Spinal cord (tissue), 9 donors: ENCODE measurements at regions not wholly inside any gene's neighbourhood (a gene's known extent, or its start where the extent isn't known, plus 50 kb on each side); places are given as distances from the start of the nearest gene placed in this dataset.
"Not testable (repeated sequence)": the region's sequence is repeated elsewhere in the genome, so short reads cannot be mapped to it uniquely, and the experiment has no call there.

Experiments
- DNase-seq, 6 donors: peaks; one replicate each; pipeline versions ENCODE4 v3.0.0 to v3.0.0-alpha.2; 2013 to 2015; ENCODE audit warnings: low spot score in 6 of 6, low read depth in 4 of 6
- H3K27ac ChIP-seq: one replicate; pipeline ENCODE4 v1.5.1; 2013; ENCODE audit warnings: low read depth, low read length, control low read depth
- H3K27me3 ChIP-seq: one replicate; pipeline ENCODE4 v1.6.1; 2013; ENCODE audit warnings: low read length; ENCODE audit not compliant: control insufficient read depth, insufficient read depth
- H3K36me3 ChIP-seq: one replicate; pipeline ENCODE4 v1.6.1; 2013; ENCODE audit warnings: low read length; ENCODE audit not compliant: control insufficient read depth, insufficient read depth
- H3K4me1 ChIP-seq: one replicate; pipeline ENCODE4 v1.6.1; 2013; ENCODE audit warnings: low read length; ENCODE audit not compliant: control insufficient read depth, insufficient read depth
- H3K4me3 ChIP-seq: one replicate; pipeline ENCODE4 v1.5.1; 2013; ENCODE audit warnings: low read depth, low read length, control low read depth
- H3K9me3 ChIP-seq: one replicate; pipeline ENCODE4 v1.6.1; 2013; ENCODE audit warnings: low read length; ENCODE audit not compliant: control insufficient read depth, insufficient read depth
- whole genome bisulfite sequencing: methylation state at CpG from one replicate; pipeline ENCODE4 v1.1.5; 2013; ENCODE audit warnings: missing lambda C conversion rate; ENCODE audit not compliant: insufficient coverage; 5-methylcytosine and 5-hydroxymethylcytosine counted together
- donor health status: healthy.

DNA sequence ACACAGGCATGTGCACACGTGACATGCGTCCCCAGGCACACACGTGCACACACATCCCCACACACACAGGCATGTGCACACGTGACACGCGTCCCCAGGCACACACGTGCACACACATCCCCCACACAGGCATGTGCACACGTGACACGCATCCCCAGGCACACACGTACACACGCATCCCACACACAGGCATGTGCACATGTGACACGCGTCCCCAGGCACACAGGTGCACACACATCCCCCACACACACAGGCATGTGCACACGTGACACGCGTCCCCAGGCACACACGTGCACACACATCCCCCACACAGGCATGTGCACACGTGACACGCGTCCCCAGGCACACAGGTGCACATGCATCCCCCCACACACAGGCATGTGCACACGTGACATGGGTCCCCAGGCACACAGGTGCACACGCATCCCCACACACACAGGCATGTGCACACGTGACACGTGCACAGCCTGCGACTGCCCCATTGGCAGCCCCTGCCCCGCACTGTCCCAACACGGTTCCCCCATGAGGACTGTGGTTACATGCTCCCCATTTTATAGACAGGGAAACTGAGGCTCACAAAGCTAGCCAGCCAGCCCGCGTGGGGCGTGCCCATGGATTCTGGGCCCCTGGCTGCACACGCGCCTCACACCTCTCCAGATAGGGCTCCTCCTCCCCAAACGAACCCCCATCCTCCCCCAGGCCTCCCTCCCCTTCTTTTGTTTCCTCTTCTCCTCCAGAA is 193.2 kb upstream of the PPP1R26 start:
- H3K4me1 ChIP-seq = peaks cover 28% of the 10 kb centered on the region
- not testable (repeated sequence) for DNase-seq, H3K36me3 ChIP-seq, H3K27me3 ChIP-seq, H3K27ac ChIP-seq, H3K9me3 ChIP-seq, H3K4me3 ChIP-seq
- WGBS = 96% methylated on average over 31 of the region's 33 CpGs

DNA sequence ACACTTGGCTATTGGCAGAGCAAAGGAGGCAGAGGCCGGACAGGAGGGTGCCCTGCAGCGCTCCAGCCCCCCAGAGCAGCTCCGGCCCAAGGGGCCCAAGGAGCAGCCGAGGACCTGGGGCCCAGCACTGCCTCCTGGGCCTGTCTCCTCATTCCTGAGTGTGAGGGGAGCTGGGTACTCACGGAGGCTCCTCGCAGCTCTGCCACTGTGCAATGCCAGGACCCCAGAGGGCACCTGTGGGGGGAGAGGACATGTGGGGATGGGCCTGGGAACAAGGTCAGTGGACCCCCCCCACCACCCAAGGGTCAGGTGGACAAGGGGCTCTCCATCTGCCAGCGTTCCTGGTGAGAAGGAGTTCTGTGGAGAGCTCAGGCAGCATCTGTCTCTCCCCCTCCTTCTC is 192.6 kb upstream of the PPP1R26 start:
- Histone ChIP-seq H3K4me3 (no peak overlapping the region), H3K36me3 (no peaks in the 10 kb centered on the region), H3K27me3 (no peaks in the 10 kb centered on the region), H3K9me3 (no peaks in the 10 kb centered on the region), H3K4me1 (peaks cover 22% of the 10 kb centered on the region), H3K27ac (no peak overlapping the region)
- DNase-seq = no peak
- 81% methylated on average over 5 of the region's 7 CpGs for WGBS

DNA sequence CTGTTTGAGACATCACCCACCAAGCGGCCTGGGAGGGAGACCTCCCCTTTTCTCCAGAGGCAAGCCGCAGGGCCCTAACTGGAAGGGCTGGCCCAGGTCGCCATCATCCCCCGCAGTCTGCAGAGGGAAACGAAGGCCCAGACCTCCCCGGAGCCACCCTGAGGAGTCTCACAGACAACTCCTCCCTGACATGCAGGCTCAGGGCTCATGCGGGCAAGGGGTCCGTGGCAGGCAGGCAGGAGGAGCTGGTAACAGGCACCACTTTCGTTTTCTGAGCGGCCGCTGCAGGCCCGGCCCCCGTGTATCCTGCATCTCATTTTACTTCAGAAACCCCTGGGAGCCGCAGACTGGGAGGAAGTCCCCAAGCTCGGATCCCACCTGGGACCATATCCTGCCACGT is 192.0 kb upstream of the PPP1R26 start:
- H3K9me3 ChIP-seq = no peaks in the 10 kb centered on the region
- H3K27ac ChIP-seq = no peak overlapping the region
- H3K4me1 ChIP-seq = peaks cover 15% of the 10 kb centered on the region
- no peak for DNase-seq
- WGBS = 87% methylated on average over 13 of the region's 16 CpGs
- H3K36me3 ChIP-seq = no peaks in the 10 kb centered on the region
- H3K4me3 ChIP-seq = no peak overlapping the region
- H3K27me3 ChIP-seq = no peaks in the 10 kb centered on the region

DNA sequence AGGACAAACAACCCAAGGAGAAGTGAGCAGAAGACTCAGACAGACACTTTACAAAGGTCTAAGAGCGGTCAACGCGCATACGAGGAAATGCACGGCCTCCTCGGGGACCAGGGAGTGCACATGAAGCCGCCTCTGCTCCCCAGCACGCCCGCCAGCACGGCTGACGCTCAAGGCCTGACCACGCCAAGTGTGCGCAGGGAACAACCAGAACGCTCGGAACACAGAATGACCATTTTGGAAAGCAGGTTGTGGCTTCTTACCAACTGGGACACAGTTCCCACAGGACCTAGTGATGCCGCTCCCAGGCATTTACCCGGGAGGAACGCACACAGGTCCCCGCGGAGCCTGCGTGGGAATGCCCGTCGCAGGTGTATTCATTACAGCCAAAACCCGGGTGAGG is 191.5 kb upstream of the PPP1R26 start:
- WGBS = 80% methylated on average over 24 of the region's 24 CpGs
- H3K27ac ChIP-seq = no peak overlapping the region
- DNase-seq = no peak
- no peak overlapping the region for H3K4me3 ChIP-seq
- H3K36me3 ChIP-seq = no peaks in the 10 kb centered on the region
- peaks cover 11% of the 10 kb centered on the region for H3K4me1 ChIP-seq
- H3K9me3 ChIP-seq = no peaks in the 10 kb centered on the region
- no peaks in the 10 kb centered on the region for H3K27me3 ChIP-seq

DNA sequence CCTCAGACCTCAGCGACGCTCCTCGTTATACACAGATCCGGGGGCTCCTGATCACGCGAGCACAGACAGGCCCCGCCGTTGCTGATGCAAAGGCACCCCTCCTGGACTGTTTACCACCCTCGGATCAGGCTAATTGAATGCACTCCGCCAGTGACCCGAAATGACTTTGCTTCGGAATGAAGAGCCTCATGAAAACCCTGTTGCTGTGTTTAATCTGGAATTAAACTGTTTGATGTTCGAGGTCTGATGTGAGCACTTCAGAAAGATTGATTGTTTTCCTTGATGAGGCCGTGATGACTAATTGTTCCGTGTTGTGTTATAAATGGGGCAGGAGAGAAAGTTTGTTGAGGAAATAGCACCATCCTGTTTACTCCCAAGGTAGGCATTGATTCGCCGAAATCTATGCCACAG is 190.5 kb upstream of the PPP1R26 start:
- H3K36me3 ChIP-seq = no peaks in the 10 kb centered on the region
- 72% methylated on average over 17 of the region's 17 CpGs for WGBS
- DNase-seq = peak in 1 of 6 donors; percentile 62
- no peak overlapping the region for H3K4me3 ChIP-seq
- H3K27ac ChIP-seq = no peak overlapping the region
- no peaks in the 10 kb centered on the region for H3K27me3 ChIP-seq
- H3K9me3 ChIP-seq = no peaks in the 10 kb centered on the region
- H3K4me1 ChIP-seq = peaks cover 4% of the 10 kb centered on the region

DNA sequence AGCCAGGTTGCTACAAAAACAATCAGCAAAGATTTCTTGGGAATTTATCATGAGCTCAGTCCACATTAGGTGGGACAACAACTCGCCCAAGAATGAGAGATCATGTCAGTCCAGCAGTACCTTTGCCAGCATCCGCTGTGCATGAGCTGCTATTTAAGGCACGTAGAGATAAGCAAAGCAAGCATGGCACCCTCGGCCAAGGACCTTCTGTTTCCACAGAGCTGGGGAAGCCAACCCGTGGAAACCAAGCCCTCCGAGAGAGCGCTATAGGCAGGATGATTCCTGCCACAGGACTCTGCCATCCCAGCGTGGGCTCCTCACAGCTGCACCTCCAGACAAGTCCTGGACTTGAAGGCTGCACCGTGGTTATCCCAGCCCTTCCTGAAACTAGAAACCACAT is 189.5 kb upstream of the PPP1R26 start:
- H3K27ac ChIP-seq = no peak overlapping the region
- no peak overlapping the region for H3K4me3 ChIP-seq
- no peaks in the 10 kb centered on the region for H3K9me3 ChIP-seq
- H3K27me3 ChIP-seq = no peaks in the 10 kb centered on the region
- no peaks in the 10 kb centered on the region for H3K4me1 ChIP-seq
- H3K36me3 ChIP-seq = no peaks in the 10 kb centered on the region
- WGBS = 79% methylated on average over 8 of the region's 9 CpGs
- no peak for DNase-seq

DNA sequence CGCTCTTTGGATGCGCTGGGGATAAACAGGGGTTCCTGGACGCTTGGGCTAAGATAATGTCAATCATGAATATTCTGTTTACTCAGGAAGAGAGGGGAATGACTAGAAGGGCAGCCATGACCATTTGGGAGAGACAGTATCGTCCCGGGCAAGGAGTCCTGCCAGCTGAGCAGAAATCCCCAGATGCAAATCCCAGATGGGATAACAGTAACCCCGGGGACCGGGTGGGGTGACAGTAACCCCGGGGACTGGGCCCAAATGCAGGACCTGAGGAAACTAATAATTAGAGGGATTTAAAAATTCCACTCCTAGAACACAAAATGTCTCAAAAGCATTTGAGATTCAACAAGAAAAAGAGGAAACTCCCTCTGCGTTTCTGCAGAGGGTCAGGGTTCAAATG is 189.0 kb upstream of the PPP1R26 start:
- H3K27me3 ChIP-seq = no peaks in the 10 kb centered on the region

DNA sequence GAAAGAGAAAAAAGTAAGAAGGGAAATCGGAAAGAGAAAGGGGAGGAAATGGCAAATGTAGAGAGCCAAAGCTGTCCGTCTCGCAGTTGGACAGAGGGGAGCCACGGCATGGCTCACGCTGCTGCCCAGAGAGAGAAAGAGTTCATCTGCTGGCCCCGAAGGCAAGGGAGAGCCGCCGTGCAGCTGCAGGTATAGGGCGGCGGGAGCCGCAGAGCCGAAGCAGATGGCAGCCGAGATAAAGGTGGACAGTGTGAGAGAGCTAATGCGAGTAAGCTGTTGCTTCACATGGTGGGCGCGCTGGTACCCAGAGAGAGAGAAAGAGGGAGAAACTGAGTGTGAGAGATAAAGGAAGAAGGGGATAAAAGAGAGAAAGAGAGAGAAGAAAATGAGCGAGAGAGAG is 188.4 kb upstream of the PPP1R26 start:
- Histone ChIP-seq H3K27ac (no peak overlapping the region), H3K27me3 (no peaks in the 10 kb centered on the region), H3K36me3 (no peaks in the 10 kb centered on the region), H3K4me1 (no peaks in the 10 kb centered on the region), H3K4me3 (no peak overlapping the region), H3K9me3 (no peaks in the 10 kb centered on the region)
- DNase-seq = no peak
- WGBS = 60% methylated on average over 17 of the region's 17 CpGs

More for the DNA sequence above, 189.0 kb upstream of the PPP1R26 start:
- Histone ChIP-seq H3K4me3 (no peak overlapping the region), H3K9me3 (no peaks in the 10 kb centered on the region), H3K4me1 (no peaks in the 10 kb centered on the region), H3K27ac (no peak overlapping the region), H3K36me3 (no peaks in the 10 kb centered on the region)
- no peak for DNase-seq
- WGBS = 81% methylated on average over 6 of the region's 9 CpGs

DNA sequence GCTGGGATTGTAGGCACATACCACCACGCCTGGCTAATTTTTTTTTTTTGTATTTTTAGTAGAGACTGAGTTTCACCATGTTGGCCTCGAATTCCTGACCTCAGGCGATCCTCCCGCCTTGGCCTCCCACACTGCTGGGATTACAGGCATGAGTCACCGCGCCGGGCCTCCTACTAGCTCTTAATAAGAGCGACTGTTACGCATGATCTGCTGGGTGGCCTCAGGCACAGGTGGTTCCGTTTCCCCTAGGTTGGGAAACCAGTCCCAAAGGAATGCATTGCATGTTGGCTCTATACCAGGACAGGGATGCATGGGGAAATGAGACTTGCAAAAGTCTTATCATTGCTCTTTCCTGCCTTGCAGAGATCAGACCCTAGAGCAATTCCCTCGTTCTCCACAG is 184.7 kb upstream of the PPP1R26 start:
- Histone ChIP-seq H3K27ac (no peak overlapping the region), H3K9me3 (no peaks in the 10 kb centered on the region), H3K4me3 (no peak overlapping the region), H3K27me3 (no peaks in the 10 kb centered on the region), H3K36me3 (no peaks in the 10 kb centered on the region), H3K4me1 (no peaks in the 10 kb centered on the region)
- no peak for DNase-seq
- WGBS = 92% methylated on average over 10 of the region's 11 CpGs

DNA sequence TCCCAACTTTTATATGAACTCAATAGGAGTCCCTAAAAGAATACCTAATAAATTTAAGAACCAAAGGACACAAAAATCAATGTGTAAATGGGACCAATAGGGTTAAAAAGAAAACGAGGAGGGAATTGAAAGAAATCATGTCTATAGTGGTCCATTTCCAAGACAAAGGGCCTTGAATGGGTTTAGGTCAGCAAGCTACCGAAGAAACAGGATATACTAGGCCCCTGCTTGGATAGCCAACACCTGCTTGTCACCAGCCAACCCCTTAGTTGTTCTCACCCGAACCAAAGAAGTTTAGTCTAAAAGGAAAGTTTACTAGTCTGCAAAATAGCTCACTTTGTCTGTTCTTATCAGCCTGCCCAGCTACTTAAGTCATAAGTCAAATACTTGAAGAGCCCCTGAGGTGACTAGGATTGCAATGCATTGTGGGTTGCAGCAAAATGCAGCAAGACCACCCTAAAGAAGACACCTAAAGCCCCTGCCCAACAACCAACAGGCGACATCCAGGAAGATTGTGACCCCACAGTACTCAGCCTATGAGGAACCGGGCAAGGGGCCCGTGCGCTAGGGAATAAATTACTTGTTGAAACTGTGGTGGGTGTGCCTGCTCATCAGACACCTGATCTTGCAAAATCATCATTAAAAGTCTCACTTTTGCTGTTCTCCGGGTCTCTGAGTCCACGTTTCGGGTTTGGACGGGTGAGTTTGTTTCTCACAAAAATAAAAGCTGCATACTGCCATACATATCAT is 183.9 kb upstream of the PPP1R26 start:
- no peak overlapping the region for H3K4me3 ChIP-seq
- H3K27me3 ChIP-seq = no peaks in the 10 kb centered on the region
- no peaks in the 10 kb centered on the region for H3K9me3 ChIP-seq
- WGBS = 0% methylated on average over 1 of the region's 11 CpGs
- no peak overlapping the region for H3K27ac ChIP-seq
- H3K36me3 ChIP-seq = no peaks in the 10 kb centered on the region
- no peaks in the 10 kb centered on the region for H3K4me1 ChIP-seq
- no peak for DNase-seq
